ENCODE measurements at regions not wholly inside any gene's neighbourhood (a gene's known extent, or its start where the extent isn't known, plus 50 kb on each side); places are given as distances from the start of the nearest gene placed in this dataset.

- H4K20me1 ChIP-seq (replicated peaks; ENCODE audit: control insufficient read depth, extremely low read depth, insufficient read depth, low read length) = no peaks in the 10 kb centered on the region
- H2AFZ ChIP-seq (ENCODE audit: low read depth, low read length) = no peak overlapping the region
- no peaks in the 10 kb centered on the region for H3K79me2 ChIP-seq (ENCODE audit: control insufficient read depth, insufficient read depth, low read length)
- no peaks in the 10 kb centered on the region for H3K9me1 ChIP-seq (replicated peaks; ENCODE audit: control insufficient read depth, extremely low read depth, insufficient read depth, low read length)
- H3K4me2 ChIP-seq (ENCODE audit: insufficient read depth, low read length) = no peak overlapping the region
- no peak for TF ChIP-seq FOS (IDR thresholded peaks at IDR 0.05; ENCODE audit: borderline replicate concordance, insufficient read depth, low read length)
- TF ChIP-seq GATA2 (IDR thresholded peaks at IDR 0.05; ENCODE audit: insufficient read depth, insufficient read length, low read depth, low read length) = no peak
- no peak for TF ChIP-seq POLR2AphosphoS5 (IDR thresholded peaks at IDR 0.05; ENCODE audit: insufficient read depth, low read depth, low read length)
- TF ChIP-seq MYC (IDR thresholded peaks at IDR 0.05; ENCODE audit: low read depth, low read length) = no peak
- TF ChIP-seq JUN (IDR thresholded peaks at IDR 0.05; ENCODE audit: borderline replicate concordance, insufficient read depth, insufficient read length, low read depth) = no peak
- TF ChIP-seq, protein P1, sequence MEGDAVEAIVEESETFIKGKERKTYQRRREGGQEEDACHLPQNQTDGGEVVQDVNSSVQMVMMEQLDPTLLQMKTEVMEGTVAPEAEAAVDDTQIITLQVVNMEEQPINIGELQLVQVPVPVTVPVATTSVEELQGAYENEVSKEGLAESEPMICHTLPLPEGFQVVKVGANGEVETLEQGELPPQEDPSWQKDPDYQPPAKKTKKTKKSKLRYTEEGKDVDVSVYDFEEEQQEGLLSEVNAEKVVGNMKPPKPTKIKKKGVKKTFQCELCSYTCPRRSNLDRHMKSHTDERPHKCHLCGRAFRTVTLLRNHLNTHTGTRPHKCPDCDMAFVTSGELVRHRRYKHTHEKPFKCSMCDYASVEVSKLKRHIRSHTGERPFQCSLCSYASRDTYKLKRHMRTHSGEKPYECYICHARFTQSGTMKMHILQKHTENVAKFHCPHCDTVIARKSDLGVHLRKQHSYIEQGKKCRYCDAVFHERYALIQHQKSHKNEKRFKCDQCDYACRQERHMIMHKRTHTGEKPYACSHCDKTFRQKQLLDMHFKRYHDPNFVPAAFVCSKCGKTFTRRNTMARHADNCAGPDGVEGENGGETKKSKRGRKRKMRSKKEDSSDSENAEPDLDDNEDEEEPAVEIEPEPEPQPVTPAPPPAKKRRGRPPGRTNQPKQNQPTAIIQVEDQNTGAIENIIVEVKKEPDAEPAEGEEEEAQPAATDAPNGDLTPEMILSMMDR (IDR thresholded peaks at IDR 0.05; ENCODE audit: extremely low read depth in 1 of 2, insufficient read depth in 1 of 2, low read depth in 1 of 2, low read length in 2 of 2) = no peak
- TF ChIP-seq POLR2A (IDR thresholded peaks at IDR 0.05; ENCODE audit: low read depth, low read length) = no peak
- TF ChIP-seq, protein P2, sequence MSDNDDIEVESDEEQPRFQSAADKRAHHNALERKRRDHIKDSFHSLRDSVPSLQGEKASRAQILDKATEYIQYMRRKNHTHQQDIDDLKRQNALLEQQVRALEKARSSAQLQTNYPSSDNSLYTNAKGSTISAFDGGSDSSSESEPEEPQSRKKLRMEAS (IDR thresholded peaks at IDR 0.05; ENCODE audit: insufficient read depth, insufficient read length) = no peak
- no peak overlapping the region for H3K4me3 ChIP-seq (replicated peaks in 1 of 3; ENCODE audit: insufficient read depth in 1 of 3, low read depth in 1 of 3, low read length in 3 of 3)
- ChIA-PET POLR2A (no interaction called here), CTCF (no interaction called here)
- no peak for FAIRE-seq
- no TSS peak for BruUV-seq (replicated peaks)
- no peaks in the 10 kb centered on the region for H3K36me3 ChIP-seq (ENCODE audit: control insufficient read depth in 2 of 2, extremely low read depth in 1 of 2, insufficient read depth in 2 of 2, low read length in 2 of 2)
- dilution Hi-C loops (cut with MboI; ENCODE audit: extremely low pct_ligation_motif_present, low sequenced_read_pairs) = no loop called here
- DNase-seq (ENCODE audit: low read depth, low spot score) = no peak
- H3K27ac ChIP-seq (ENCODE audit: insufficient read depth, low read depth, low read length) = no peak overlapping the region
- H3K27me3 ChIP-seq (ENCODE audit: control insufficient read depth in 2 of 2, insufficient read depth in 2 of 2, low read length in 2 of 2) = no peaks in the 10 kb centered on the region
- no peak overlapping the region for H3K9ac ChIP-seq (replicated peaks; ENCODE audit: extremely low read depth, insufficient read depth, low read length)
- intact Hi-C loops (cut with micrococcal nuclease) = no loop called here
- H3K9me3 ChIP-seq (replicated peaks; ENCODE audit: control insufficient read depth, insufficient read depth, low read length) = peaks cover 2% of the 10 kb centered on the region
- H3K4me1 ChIP-seq (ENCODE audit: control insufficient read depth, extremely low read depth, insufficient read depth, low read length) = no peaks in the 10 kb centered on the region
Measured at GRCh38 chr1:106555571-106555970, 500.9 kb upstream of the PRMT6 start.

Measured in endothelial cell of umbilical vein (primary cell).